HepG2 (cell line): ENCODE measurements at regions not wholly inside any gene's neighbourhood (a gene's known extent, or its start where the extent isn't known, plus 50 kb on each side); places are given as distances from the start of the nearest gene placed in this dataset.
A peak's percentile ranks its signal among the peaks of the same experiment; 100 is the strongest.

ENCODE experiments used
- ATAC-seq: fragments of 200-7000 bp; cut with Tn5 transposase; 3 replicates; pipeline ENCODE4 v1.9.1; 2020; ENCODE audit warnings: mild to moderate bottlenecking, moderate library complexity
- BruUV-seq: library from RNA; stranded (reverse); fragments of 400-500 nt; replicated peaks from 2 replicates; lab custom pipeline; 2021; lab: Mats Ljungman, UMichigan
- CTCF ChIA-PET: fragments of 300-600 bp; formaldehyde crosslinking; extraction: SDS; loops from one replicate; lab custom pipeline; 2021; ENCODE audit warnings: low total read pairs, inconsistent platforms, low intra/inter-chr PET ratio; lab: Yijun Ruan, JAX
- POLR2A ChIA-PET: fragments of 350-600 bp; sonication (Branson Sonifier 250); formaldehyde crosslinking; loops from one replicate; lab custom pipeline; 2020; ENCODE audit warnings: antibody characterized with exemption, inconsistent platforms; lab: Yijun Ruan, JAX
- DNase-seq: peaks from one replicate; pipeline ENCODE4 v3.0.0-alpha.2; 2015; ENCODE audit warnings: low spot score
- FAIRE-seq: peaks from 3 replicates; lab custom pipeline; 2011; peaks lifted over from hg19 to GRCh38; lab: Jason Lieb, UNC
- H2AFZ ChIP-seq: one replicate; pipeline ENCODE4 v1.6.1; 2011; ENCODE audit warnings: low read length, inconsistent platforms
- H3K27ac ChIP-seq: fragments of 300-600 bp; 3 replicates; pipeline ENCODE4 v1.8.0; 2011; ENCODE audit warnings: mixed run types, mild to moderate bottlenecking, mixed read lengths, low read length, inconsistent platforms; ENCODE audit not compliant: insufficient read depth; ENCODE audit errors: extremely low read length
- H3K27me3 ChIP-seq, 2 experiments: fragments of 200-600 bp in 1 of 2; 2 replicates in 1 of 2; 3 replicates in 1 of 2; pipeline versions ENCODE4 v1.6.0 to v1.8.0; 2011; ENCODE audit warnings: low read length in 2 of 2, mild to moderate bottlenecking in 2 of 2, moderate library complexity in 2 of 2, inconsistent platforms in 1 of 2; ENCODE audit not compliant: insufficient read depth in 2 of 2, control insufficient read depth in 1 of 2
- H3K36me3 ChIP-seq, 2 experiments: fragments of 200-600 bp in 1 of 2; replicated peaks in 1 of 2; 2 replicates in 1 of 2; 3 replicates in 1 of 2; pipeline versions ENCODE4 v1.5.1 to v1.8.0; 2011; ENCODE audit warnings: low read length in 2 of 2, inconsistent platforms in 1 of 2; ENCODE audit not compliant: insufficient read depth in 2 of 2, control insufficient read depth in 1 of 2
- H3K4me1 ChIP-seq: 2 replicates; pipeline ENCODE4 v1.5.1; 2012; ENCODE audit warnings: low read length, inconsistent platforms; ENCODE audit not compliant: insufficient read depth
- H3K4me2 ChIP-seq: 2 replicates; pipeline ENCODE4 v1.6.0; 2011; ENCODE audit warnings: low read depth, low read length, inconsistent platforms
- H3K4me3 ChIP-seq, 3 experiments: fragments of 200-600 bp in 1 of 3; sonication (generic), shearing (Covaris generic) in 1 of 3; replicated peaks in 1 of 3; 2 replicates each; pipeline ENCODE4 v1.5.1; 2011 to 2016; ENCODE audit warnings: low read length in 3 of 3, inconsistent platforms in 2 of 3, low read depth in 2 of 3, mild to moderate bottlenecking in 2 of 3, control low read depth in 1 of 3, mixed read lengths in 1 of 3; ENCODE audit not compliant: insufficient read depth in 1 of 3
- H3K79me2 ChIP-seq: one replicate; pipeline ENCODE4 v1.6.1; 2011; ENCODE audit warnings: low read length, inconsistent platforms; ENCODE audit not compliant: insufficient read depth
- H3K9ac ChIP-seq: 2 replicates; pipeline ENCODE4 v1.6.0; 2011; ENCODE audit warnings: mild to moderate bottlenecking, low read depth, low read length, inconsistent platforms; ENCODE audit not compliant: insufficient read depth
- H3K9me3 ChIP-seq: 2 replicates; pipeline ENCODE4 v1.5.1; 2012; ENCODE audit warnings: mild to moderate bottlenecking, low read length
- H4K20me1 ChIP-seq: 2 replicates; pipeline ENCODE4 v1.6.0; 2011; ENCODE audit warnings: inconsistent platforms, mild to moderate bottlenecking, low read length, moderate library complexity; ENCODE audit not compliant: insufficient read depth
- ADNP ChIP-seq: sonication (generic); formaldehyde crosslinking; IDR thresholded peaks from 2 replicates; pipeline ENCODE4 v1.4.0; 2020; ENCODE audit warnings: missing genetic modification reagents
- FOXJ3 ChIP-seq: sonication (generic); formaldehyde crosslinking; IDR thresholded peaks from 2 replicates; pipeline ENCODE4 v1.4.0; 2020; ENCODE audit warnings: missing genetic modification reagents, mild to moderate bottlenecking, borderline replicate concordance
- KLF15 ChIP-seq: sonication (generic); formaldehyde crosslinking; IDR thresholded peaks from 2 replicates; pipeline ENCODE4 v1.8.1; 2023; ENCODE audit warnings: borderline replicate concordance, mild to moderate bottlenecking, inconsistent platforms, missing genetic modification reagents, mixed read lengths
- RELA ChIP-seq: sonication (generic); formaldehyde crosslinking; IDR thresholded peaks from 2 replicates; pipeline ENCODE4 v1.4.0; 2020; ENCODE audit warnings: missing genetic modification reagents
- RXRB ChIP-seq: IDR thresholded peaks from 2 replicates; pipeline ENCODE4 v1.6.1; 2016; ENCODE audit warnings: borderline replicate concordance, missing genetic modification reagents, missing compliant biosample characterization
- SIN3A ChIP-seq: IDR thresholded peaks from 2 replicates; pipeline ENCODE4 v1.6.1; 2011; ENCODE audit warnings: low read depth, mild to moderate bottlenecking, control low read depth, low read length, borderline replicate concordance
- SMARCE1 ChIP-seq: fragments of 450-650 bp; IDR thresholded peaks from 2 replicates; pipeline ENCODE4 v1.6.1; 2017; ENCODE audit warnings: borderline replicate concordance
- ZNF12 ChIP-seq: sonication (generic); formaldehyde crosslinking; IDR thresholded peaks from 2 replicates; pipeline ENCODE4 v1.5.0; 2020; ENCODE audit warnings: missing genetic modification reagents
- ZNF136 ChIP-seq: sonication (generic); formaldehyde crosslinking; IDR thresholded peaks from 2 replicates; pipeline ENCODE4 v1.8.1; 2022; ENCODE audit warnings: low read depth, mild to moderate bottlenecking, moderate library complexity, missing genetic modification reagents
- ZNF317 ChIP-seq: sonication (generic); formaldehyde crosslinking; IDR thresholded peaks from 2 replicates; pipeline ENCODE4 v1.5.0; 2020; ENCODE audit warnings: mild to moderate bottlenecking, missing genetic modification reagents
- ZNF546 ChIP-seq: sonication (generic); formaldehyde crosslinking; conservative IDR thresholded peaks from 2 replicates; pipeline ENCODE4 v1.8.1; 2023; ENCODE audit warnings: mild to moderate bottlenecking, missing genetic modification reagents
- ZNF703 ChIP-seq: sonication (generic); formaldehyde crosslinking; IDR thresholded peaks from 2 replicates; pipeline ENCODE4 v1.5.1; 2020; ENCODE audit warnings: missing genetic modification reagents, mild to moderate bottlenecking, moderate library complexity, borderline replicate concordance
- ZNF782 ChIP-seq: sonication (generic); formaldehyde crosslinking; IDR thresholded peaks from 2 replicates; pipeline ENCODE4 v1.4.0; 2020; ENCODE audit warnings: missing genetic modification reagents, mild to moderate bottlenecking, borderline replicate concordance
- WGBS: methylation state at CpG from one replicate; pipeline ENCODE4 v1.1.6; 2017; ENCODE audit warnings: low lambda C conversion rate; 5-methylcytosine and 5-hydroxymethylcytosine counted together
- in situ Hi-C: cut with HindIII; loops from 2 replicates; pipeline ENCODE4 v1.10.0; 2017; ENCODE audit warnings: low pct_unique_long_range_greater_than_20kb; ENCODE audit not compliant: extremely low pct_ligation_motif_present
- intact Hi-C: fragments of 100-400 bp; cut with micrococcal nuclease; formaldehyde crosslinking; loops from one replicate; pipeline ENCODE4 v1.10.0; 2022; ENCODE audit not compliant: unreplicated experiment
- TF ChIP-seq, protein P1 (sequence below): sonication (generic); formaldehyde crosslinking; IDR thresholded peaks from 2 replicates; pipeline ENCODE4 v1.8.1; 2023; ENCODE audit warnings: missing genetic modification reagents, inconsistent platforms, borderline replicate concordance
- TF ChIP-seq, protein P2 (sequence below): sonication (generic); formaldehyde crosslinking; IDR thresholded peaks from 2 replicates; pipeline ENCODE4 v1.5.1; 2020; ENCODE audit warnings: missing genetic modification reagents, mild to moderate bottlenecking, borderline replicate concordance
- TF ChIP-seq, protein P3 (sequence below): sonication (generic); formaldehyde crosslinking; IDR thresholded peaks from 2 replicates; pipeline ENCODE4 v1.5.1; 2020; ENCODE audit warnings: missing genetic modification reagents, mild to moderate bottlenecking, borderline replicate concordance

GRCh38 chr17:70797166-70797565, 627.8 kb downstream of the KCNJ2 start:
- CTCF ChIA-PET, result no interaction called here
- in situ Hi-C loops (no loop called here), intact Hi-C loops (no loop called here)
- no peak for DNase-seq
- H3K9me3 ChIP-seq, result peaks cover 42% of the 10 kb centered on the region
- H3K27me3 ChIP-seq, result no peaks in the 10 kb centered on the region; a peak in 1 of 5 replicates
- no peaks in the 10 kb centered on the region for H3K79me2 ChIP-seq
- BruUV-seq, result no TSS peak
- H2AFZ ChIP-seq, result no peak overlapping the region
- H3K36me3 ChIP-seq, result no peaks in the 10 kb centered on the region
- H3K4me3 ChIP-seq, result no peak overlapping the region
- no peak overlapping the region for H3K4me2 ChIP-seq
- FAIRE-seq, result no peak
- no peak for ATAC-seq
- no peaks in the 10 kb centered on the region for H3K4me1 ChIP-seq
- 23% methylated on average over 5 of the region's 5 CpGs for WGBS
- H3K27ac ChIP-seq, result no peak overlapping the region
- H3K9ac ChIP-seq, result no peak overlapping the region
- no peaks in the 10 kb centered on the region for H4K20me1 ChIP-seq
- POLR2A ChIA-PET, result no interaction called here
- 0 out of 2 replicates have a peak, but pooled peaks have one; percentile 2 for TF ChIP-seq ZNF317
- TF ChIP-seq ZNF703, result no peak

DNA sequence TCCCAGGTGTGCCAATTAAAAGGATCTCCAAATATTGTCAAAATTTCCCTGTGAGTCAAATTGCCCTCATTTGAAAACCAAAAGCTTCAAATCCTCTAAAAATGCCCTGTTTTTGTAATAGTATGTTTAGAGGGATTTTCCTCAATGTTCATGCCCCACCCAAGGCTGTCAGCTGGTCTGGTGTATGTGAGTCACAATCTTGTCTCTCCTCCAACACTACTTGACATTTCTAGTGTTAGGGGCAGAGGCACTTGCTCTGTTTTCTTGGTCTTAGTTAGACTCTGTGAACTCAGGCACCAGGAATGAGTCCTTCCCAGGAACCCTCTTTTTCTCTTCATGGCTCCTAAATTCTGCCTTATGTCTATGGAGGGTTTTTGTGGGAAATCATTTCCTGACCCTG, 634.8 kb downstream of the KCNJ2 start:
- H3K4me1 ChIP-seq, result no peaks in the 10 kb centered on the region
- in situ Hi-C loops (no loop called here), intact Hi-C loops (no loop called here)
- no peaks in the 10 kb centered on the region for H4K20me1 ChIP-seq
- H3K9me3 ChIP-seq, result peaks cover 53% of the 10 kb centered on the region
- H3K27me3 ChIP-seq, result no peaks in the 10 kb centered on the region; a peak in 1 of 5 replicates
- ATAC-seq, result no peak
- H3K27ac ChIP-seq, result no peak overlapping the region
- H2AFZ ChIP-seq, result no peak overlapping the region
- no peaks in the 10 kb centered on the region for H3K36me3 ChIP-seq
- no peak overlapping the region for H3K4me2 ChIP-seq
- BruUV-seq, result no TSS peak
- POLR2A ChIA-PET, result no interaction called here
- DNase-seq, result no peak
- no peak overlapping the region for H3K9ac ChIP-seq
- no peaks in the 10 kb centered on the region for H3K79me2 ChIP-seq
- H3K4me3 ChIP-seq, result no peak overlapping the region
- FAIRE-seq, result no peak
- CTCF ChIA-PET, result no interaction called here
- TF ChIP-seq ZNF546 (no peak), ZNF782 (no peak), KLF15 (CRISPR knock-in tag) (no peak), RELA (CRISPR knock-in tag) (no peak), FOXJ3 (CRISPR knock-in tag) (no peak), ZNF136 (no peak), ADNP (no peak), SIN3A (no peak), SMARCE1 (no peak), RXRB (no peak), ZNF12 (CRISPR knock-in tag) (no peak)
- TF ChIP-seq, protein P1, sequence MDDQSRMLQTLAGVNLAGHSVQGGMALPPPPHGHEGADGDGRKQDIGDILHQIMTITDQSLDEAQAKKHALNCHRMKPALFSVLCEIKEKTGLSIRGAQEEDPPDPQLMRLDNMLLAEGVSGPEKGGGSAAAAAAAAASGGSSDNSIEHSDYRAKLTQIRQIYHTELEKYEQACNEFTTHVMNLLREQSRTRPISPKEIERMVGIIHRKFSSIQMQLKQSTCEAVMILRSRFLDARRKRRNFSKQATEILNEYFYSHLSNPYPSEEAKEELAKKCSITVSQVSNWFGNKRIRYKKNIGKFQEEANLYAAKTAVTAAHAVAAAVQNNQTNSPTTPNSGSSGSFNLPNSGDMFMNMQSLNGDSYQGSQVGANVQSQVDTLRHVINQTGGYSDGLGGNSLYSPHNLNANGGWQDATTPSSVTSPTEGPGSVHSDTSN, result no peak
- TF ChIP-seq, protein P2, sequence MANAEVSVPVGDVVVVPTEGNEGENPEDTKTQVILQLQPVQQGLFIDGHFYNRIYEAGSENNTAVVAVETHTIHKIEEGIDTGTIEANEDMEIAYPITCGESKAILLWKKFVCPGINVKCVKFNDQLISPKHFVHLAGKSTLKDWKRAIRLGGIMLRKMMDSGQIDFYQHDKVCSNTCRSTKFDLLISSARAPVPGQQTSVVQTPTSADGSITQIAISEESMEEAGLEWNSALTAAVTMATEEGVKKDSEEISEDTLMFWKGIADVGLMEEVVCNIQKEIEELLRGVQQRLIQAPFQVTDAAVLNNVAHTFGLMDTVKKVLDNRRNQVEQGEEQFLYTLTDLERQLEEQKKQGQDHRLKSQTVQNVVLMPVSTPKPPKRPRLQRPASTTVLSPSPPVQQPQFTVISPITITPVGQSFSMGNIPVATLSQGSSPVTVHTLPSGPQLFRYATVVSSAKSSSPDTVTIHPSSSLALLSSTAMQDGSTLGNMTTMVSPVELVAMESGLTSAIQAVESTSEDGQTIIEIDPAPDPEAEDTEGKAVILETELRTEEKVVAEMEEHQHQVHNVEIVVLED (CRISPR knock-in tag), result no peak
- TF ChIP-seq, protein P3, sequence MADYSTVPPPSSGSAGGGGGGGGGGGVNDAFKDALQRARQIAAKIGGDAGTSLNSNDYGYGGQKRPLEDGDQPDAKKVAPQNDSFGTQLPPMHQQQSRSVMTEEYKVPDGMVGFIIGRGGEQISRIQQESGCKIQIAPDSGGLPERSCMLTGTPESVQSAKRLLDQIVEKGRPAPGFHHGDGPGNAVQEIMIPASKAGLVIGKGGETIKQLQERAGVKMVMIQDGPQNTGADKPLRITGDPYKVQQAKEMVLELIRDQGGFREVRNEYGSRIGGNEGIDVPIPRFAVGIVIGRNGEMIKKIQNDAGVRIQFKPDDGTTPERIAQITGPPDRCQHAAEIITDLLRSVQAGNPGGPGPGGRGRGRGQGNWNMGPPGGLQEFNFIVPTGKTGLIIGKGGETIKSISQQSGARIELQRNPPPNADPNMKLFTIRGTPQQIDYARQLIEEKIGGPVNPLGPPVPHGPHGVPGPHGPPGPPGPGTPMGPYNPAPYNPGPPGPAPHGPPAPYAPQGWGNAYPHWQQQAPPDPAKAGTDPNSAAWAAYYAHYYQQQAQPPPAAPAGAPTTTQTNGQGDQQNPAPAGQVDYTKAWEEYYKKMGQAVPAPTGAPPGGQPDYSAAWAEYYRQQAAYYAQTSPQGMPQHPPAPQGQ (CRISPR knock-in tag), result no peak
